K562 (cell line): ENCODE measurements at regions not wholly inside any gene's neighbourhood (a gene's known extent, or its start where the extent isn't known, plus 50 kb on each side); places are given as distances from the start of the nearest gene placed in this dataset.

ENCODE experiments used
- JUN ChIP-seq, 2 experiments: sonication (generic) in 1 of 2; formaldehyde crosslinking in 1 of 2; IDR thresholded peaks; 2 replicates each; pipeline versions ENCODE4 v1.6.1 to v1.8.0; 2012 to 2022; ENCODE audit warnings: borderline replicate concordance in 2 of 2, mild to moderate bottlenecking in 2 of 2, improper control_type of control experiment in 1 of 2, low read depth in 1 of 2, low read length in 1 of 2, missing genetic modification reagents in 1 of 2
- MYC ChIP-seq, 2 experiments: fragments of 250-450 bp in 1 of 2; sonication (Bioruptor Pico) in 1 of 2; IDR thresholded peaks; 2 replicates each; pipeline versions ENCODE4 v1.5.1 to v1.6.1; 2012 to 2021; ENCODE audit warnings: low read depth in 2 of 2, borderline replicate concordance in 1 of 2, improper control_type of control experiment in 1 of 2, low read length in 1 of 2, mild to moderate bottlenecking in 1 of 2, moderate library complexity in 1 of 2
- NR2C2 ChIP-seq, 2 experiments: fragments of 200-800 bp in 1 of 2; sonication (Bioruptor generic) in 1 of 2; sonication (generic) in 1 of 2; formaldehyde crosslinking in 1 of 2; IDR thresholded peaks; 2 replicates each; pipeline versions ENCODE4 v1.6.1 to v1.8.0; 2016 to 2022; ENCODE audit warnings: mild to moderate bottlenecking in 1 of 2, missing compliant biosample characterization in 1 of 2, missing genetic modification characterization in 1 of 2, missing genetic modification reagents in 1 of 2
- PCBP1 ChIP-seq: fragments of 200-400 bp; formaldehyde crosslinking; IDR thresholded peaks from 2 replicates; pipeline ENCODE4 v1.6.1; 2018; ENCODE audit warnings: mild to moderate bottlenecking, low read depth, low read length; ENCODE audit not compliant: poor library complexity, severe bottlenecking
- POLR2AphosphoS5 ChIP-seq: IDR thresholded peaks from 2 replicates; pipeline ENCODE4 v1.6.1; 2011; ENCODE audit warnings: mild to moderate bottlenecking, low read depth, low read length, moderate library complexity; ENCODE audit not compliant: control insufficient read depth, insufficient read depth
- TEAD1 ChIP-seq, 2 experiments: fragments of 450-650 bp in 1 of 2; sonication (generic) in 1 of 2; formaldehyde crosslinking; IDR thresholded peaks; 2 replicates each; pipeline versions ENCODE4 v1.4.0 to v1.8.0; 2020 to 2022; ENCODE audit warnings: mild to moderate bottlenecking in 2 of 2, missing genetic modification reagents in 1 of 2
- TEAD2 ChIP-seq: fragments of 450-650 bp; IDR thresholded peaks from 2 replicates; pipeline ENCODE4 v1.6.1; 2016; ENCODE audit warnings: missing genetic modification characterization, control low read depth, missing compliant biosample characterization
- TOE1 ChIP-seq, 2 experiments: fragments of 450-650 bp in 1 of 2; sonication (generic) in 1 of 2; formaldehyde crosslinking in 1 of 2; IDR thresholded peaks; 2 replicates each; pipeline versions ENCODE4 v1.7.1 to v1.8.0; 2016 to 2022; ENCODE audit warnings: borderline replicate concordance in 2 of 2, mild to moderate bottlenecking in 2 of 2, antibody characterized with exemption in 1 of 2, inconsistent platforms in 1 of 2, low read depth in 1 of 2, missing genetic modification reagents in 1 of 2, moderate library complexity in 1 of 2
- ZNF174 ChIP-seq: fragments of 250-450 bp; sonication (Bioruptor Pico); IDR thresholded peaks from 2 replicates; pipeline ENCODE4 v1.4.0; 2020; ENCODE audit warnings: mild to moderate bottlenecking
- ZNF780A ChIP-seq: fragments of 250-450 bp; sonication (Bioruptor Pico); IDR thresholded peaks from 2 replicates; pipeline ENCODE4 v1.5.0; 2021; ENCODE audit warnings: mild to moderate bottlenecking
- TF ChIP-seq, protein P1 (sequence below), 3 experiments: IDR thresholded peaks in 2 of 3; conservative IDR thresholded peaks in 1 of 3; 2 replicates each; pipeline ENCODE4 v1.5.1; 2011 to 2012; ENCODE audit warnings: low read length in 3 of 3, mild to moderate bottlenecking in 3 of 3, control low read depth in 2 of 3, improper control_type of control experiment in 1 of 3, inconsistent platforms in 1 of 3, low read depth in 1 of 3, mixed read lengths in 1 of 3, moderate library complexity in 1 of 3; ENCODE audit not compliant: insufficient read depth in 2 of 3
- TF ChIP-seq, protein P2 (sequence below): IDR thresholded peaks from 2 replicates; pipeline ENCODE4 v1.6.1; 2011; ENCODE audit not compliant: insufficient read length; ENCODE audit errors: extremely low read depth

DNA sequence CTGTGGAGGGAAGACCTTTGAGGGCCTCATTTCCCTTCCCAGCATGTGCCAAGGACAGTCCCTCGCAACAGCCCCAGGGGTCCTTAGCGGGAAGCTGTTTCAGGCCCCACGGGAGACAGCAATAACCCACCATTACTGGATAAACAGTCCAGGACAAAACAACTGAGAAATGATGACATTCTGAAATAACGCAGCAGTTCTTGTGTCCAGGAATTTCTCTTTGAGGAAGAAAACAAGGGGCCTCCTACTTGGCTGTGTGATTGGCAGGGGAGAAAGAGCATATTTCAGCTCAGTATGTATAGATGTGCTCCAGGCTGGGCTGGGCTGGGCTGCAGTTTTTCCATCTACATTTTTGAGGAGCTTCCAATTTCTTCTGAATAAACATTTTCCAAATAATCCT is 82.2 kb upstream of the THBS1 start:
- TF ChIP-seq ZNF780A (no peak), NR2C2 (CRISPR knock-in tag; IDR thresholded peaks at IDR 0.05) (no peak), NR2C2 (tag; IDR thresholded peaks at IDR 0.05) (no peak), TOE1 (IDR thresholded peaks at IDR 0.05; ENCODE audit: borderline replicate concordance) (no peak), TOE1 (CRISPR knock-in tag; IDR thresholded peaks at IDR 0.05; ENCODE audit: borderline replicate concordance, low read depth) (no peak), TEAD2 (tag) (no peak), POLR2AphosphoS5 (no peak), TEAD1 (CRISPR knock-in tag; IDR thresholded peaks at IDR 0.05) (no peak), MYC (IDR thresholded peaks at IDR 0.05; ENCODE audit: low read depth, low read length) (no peak), MYC (CRISPR knock-in tag; IDR thresholded peaks at IDR 0.05; ENCODE audit: borderline replicate concordance, low read depth) (no peak), JUN (IDR thresholded peaks at IDR 0.05; ENCODE audit: borderline replicate concordance, low read depth, low read length) (no peak), JUN (CRISPR knock-in tag; IDR thresholded peaks at IDR 0.05; ENCODE audit: borderline replicate concordance) (no peak), PCBP1 (no peak), ZNF174 (CRISPR knock-in tag) (no peak)
- TF ChIP-seq, protein P1, sequence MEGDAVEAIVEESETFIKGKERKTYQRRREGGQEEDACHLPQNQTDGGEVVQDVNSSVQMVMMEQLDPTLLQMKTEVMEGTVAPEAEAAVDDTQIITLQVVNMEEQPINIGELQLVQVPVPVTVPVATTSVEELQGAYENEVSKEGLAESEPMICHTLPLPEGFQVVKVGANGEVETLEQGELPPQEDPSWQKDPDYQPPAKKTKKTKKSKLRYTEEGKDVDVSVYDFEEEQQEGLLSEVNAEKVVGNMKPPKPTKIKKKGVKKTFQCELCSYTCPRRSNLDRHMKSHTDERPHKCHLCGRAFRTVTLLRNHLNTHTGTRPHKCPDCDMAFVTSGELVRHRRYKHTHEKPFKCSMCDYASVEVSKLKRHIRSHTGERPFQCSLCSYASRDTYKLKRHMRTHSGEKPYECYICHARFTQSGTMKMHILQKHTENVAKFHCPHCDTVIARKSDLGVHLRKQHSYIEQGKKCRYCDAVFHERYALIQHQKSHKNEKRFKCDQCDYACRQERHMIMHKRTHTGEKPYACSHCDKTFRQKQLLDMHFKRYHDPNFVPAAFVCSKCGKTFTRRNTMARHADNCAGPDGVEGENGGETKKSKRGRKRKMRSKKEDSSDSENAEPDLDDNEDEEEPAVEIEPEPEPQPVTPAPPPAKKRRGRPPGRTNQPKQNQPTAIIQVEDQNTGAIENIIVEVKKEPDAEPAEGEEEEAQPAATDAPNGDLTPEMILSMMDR (IDR thresholded peaks at IDR 0.05 in 2 of 3, conservative IDR thresholded peaks at IDR 0.05 in 1 of 3; ENCODE audit: insufficient read depth in 2 of 3, low read depth in 1 of 3, low read length in 3 of 3) = no peak
- TF ChIP-seq, protein P2, sequence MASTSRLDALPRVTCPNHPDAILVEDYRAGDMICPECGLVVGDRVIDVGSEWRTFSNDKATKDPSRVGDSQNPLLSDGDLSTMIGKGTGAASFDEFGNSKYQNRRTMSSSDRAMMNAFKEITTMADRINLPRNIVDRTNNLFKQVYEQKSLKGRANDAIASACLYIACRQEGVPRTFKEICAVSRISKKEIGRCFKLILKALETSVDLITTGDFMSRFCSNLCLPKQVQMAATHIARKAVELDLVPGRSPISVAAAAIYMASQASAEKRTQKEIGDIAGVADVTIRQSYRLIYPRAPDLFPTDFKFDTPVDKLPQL = no peak
